ENCODE measurements at regions not wholly inside any gene's neighbourhood (a gene's known extent, or its start where the extent isn't known, plus 50 kb on each side); places are given as distances from the start of the nearest gene placed in this dataset.

DNA sequence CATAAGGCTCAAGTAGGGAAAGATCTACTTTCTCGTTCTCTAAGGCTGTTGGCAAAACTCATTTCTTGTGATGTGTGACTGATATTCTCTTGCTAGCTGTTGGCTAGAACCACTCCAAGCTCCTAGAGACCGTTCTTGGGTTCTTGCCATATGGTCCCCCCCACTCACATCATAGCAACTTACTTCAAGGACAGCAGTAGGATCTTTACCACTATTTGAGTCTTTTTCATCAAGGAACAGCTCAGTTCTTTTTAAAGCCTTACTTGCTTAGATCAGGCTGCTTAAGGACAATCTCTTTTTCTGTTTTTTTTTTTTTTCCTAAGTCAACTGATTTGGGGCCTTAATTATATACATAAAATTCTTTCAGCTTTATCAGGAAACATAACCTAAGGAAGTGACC is 251.1 kb downstream of the GPR37 start:
- TF ChIP-seq POLR2A (IDR thresholded peaks at IDR 0.05) (no peak), POLR2AphosphoS5 (IDR thresholded peaks at IDR 0.05) (no peak)
